Nephron progenitor cell (in vitro differentiated cells): ENCODE measurements at regions not wholly inside any gene's neighbourhood (a gene's known extent, or its start where the extent isn't known, plus 50 kb on each side); places are given as distances from the start of the nearest gene placed in this dataset.
"Not testable (repeated sequence)": the region's sequence is repeated elsewhere in the genome, so short reads cannot be mapped to it uniquely, and the experiment has no call there.

Experiments used
- DNase-seq: peaks from one replicate; pipeline ENCODE4 v3.0.0; 2021
- H3K27ac Mint-ChIP-seq: 2 replicates; pipeline ENCODE4 v1.8.0; 2021; ENCODE audit warnings: mild to moderate bottlenecking, moderate library complexity, mixed read lengths
- H3K27me3 Mint-ChIP-seq: 2 replicates; pipeline ENCODE4 v1.8.0; 2021; ENCODE audit warnings: mild to moderate bottlenecking, low read depth, mixed read lengths; ENCODE audit not compliant: poor library complexity
- H3K36me3 Mint-ChIP-seq: 2 replicates; pipeline ENCODE4 v1.8.0; 2021; ENCODE audit warnings: low read depth, mixed read lengths
- H3K4me1 Mint-ChIP-seq: 2 replicates; pipeline ENCODE4 v1.8.0; 2021; ENCODE audit warnings: mixed read lengths
- H3K4me3 Mint-ChIP-seq: 2 replicates; pipeline ENCODE4 v1.8.0; 2021; ENCODE audit warnings: mild to moderate bottlenecking, moderate library complexity, mixed read lengths
- H3K9me3 Mint-ChIP-seq: 2 replicates; pipeline ENCODE4 v1.8.0; 2021; ENCODE audit warnings: mild to moderate bottlenecking, moderate library complexity, mixed read lengths
- CTCF ChIP-seq: fragments of 200-600 bp; sonication (generic); IDR thresholded peaks from 2 replicates; pipeline ENCODE4 v1.5.0; 2021; ENCODE audit warnings: antibody characterized with exemption

DNA sequence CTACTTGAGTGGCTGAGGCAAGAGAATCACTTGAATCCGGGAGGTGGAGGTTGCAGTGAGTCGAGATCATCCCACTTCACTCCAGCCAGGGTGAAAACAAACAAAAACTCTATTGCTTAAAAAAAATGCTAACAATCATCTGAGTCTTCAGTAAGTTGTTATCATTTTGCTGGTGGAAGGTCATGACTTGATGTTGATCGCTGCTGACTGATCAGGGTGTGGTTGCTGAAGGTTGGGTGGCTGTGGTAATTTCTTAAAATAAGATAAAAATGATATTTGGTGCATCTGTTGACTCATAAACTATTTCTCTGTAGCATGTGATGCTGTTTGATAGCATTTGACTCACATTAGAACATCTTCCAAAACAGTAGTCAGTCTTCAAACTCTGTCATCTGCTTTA, 349.4 kb upstream of the PAPPA start:
- Mint-ChIP-seq H3K4me1 (no peaks in the 10 kb centered on the region), H3K27me3 (peaks cover 3% of the 10 kb centered on the region), H3K4me3 (no peak overlapping the region), H3K36me3 (no peaks in the 10 kb centered on the region), H3K9me3 (peaks cover 7% of the 10 kb centered on the region), H3K27ac (no peak overlapping the region)
- no peak for TF ChIP-seq CTCF
- DNase-seq: no peak

- peaks cover 5% of the 10 kb centered on the region for H3K9me3 Mint-ChIP-seq
- peak overlapping the region; percentile 73 for H3K27ac Mint-ChIP-seq
- H3K4me1 Mint-ChIP-seq: no peaks in the 10 kb centered on the region
- peaks cover 4% of the 10 kb centered on the region for H3K27me3 Mint-ChIP-seq
- TF ChIP-seq CTCF: no peak
- no peak overlapping the region for H3K4me3 Mint-ChIP-seq
- H3K36me3 Mint-ChIP-seq: no peaks in the 10 kb centered on the region
- no peak for DNase-seq
These were observed 345.5 kb upstream of the PAPPA start for GRCh38 chr9:115808108-115808507.

DNA sequence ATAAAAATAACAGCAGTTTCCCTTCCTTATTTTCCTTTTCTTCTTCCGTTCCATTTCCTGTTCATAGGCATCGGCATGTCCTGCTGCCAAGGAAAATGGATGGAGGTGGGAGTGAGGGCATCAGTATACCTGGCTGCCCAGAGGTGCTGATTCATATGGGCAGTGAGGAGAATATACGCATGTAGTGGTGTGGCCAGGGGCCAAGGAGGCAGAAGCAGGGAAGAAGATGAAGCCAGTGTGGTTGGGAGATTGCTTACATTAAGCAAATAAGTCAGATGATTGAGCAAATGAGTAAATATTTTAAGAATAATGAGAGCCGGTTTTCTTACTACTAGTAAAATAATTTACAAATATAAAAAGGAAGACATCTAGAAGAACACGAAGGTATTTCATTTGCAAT, 344.9 kb upstream of the PAPPA start:
- Mint-ChIP-seq H3K4me3 (no peak overlapping the region), H3K9me3 (peaks cover 7% of the 10 kb centered on the region), H3K36me3 (no peaks in the 10 kb centered on the region), H3K4me1 (no peaks in the 10 kb centered on the region), H3K27me3 (peaks cover 4% of the 10 kb centered on the region), H3K27ac (no peak overlapping the region)
- TF ChIP-seq CTCF: no peak
- DNase-seq: no peak

GRCh38 chr9:115810166-115810565, 343.4 kb upstream of the PAPPA start:
- H3K27ac Mint-ChIP-seq: no peak overlapping the region
- no peak for TF ChIP-seq CTCF
- no peak overlapping the region for H3K4me3 Mint-ChIP-seq
- DNase-seq: no peak
- H3K4me1 Mint-ChIP-seq: no peaks in the 10 kb centered on the region
- H3K36me3 Mint-ChIP-seq: no peaks in the 10 kb centered on the region
- H3K27me3 Mint-ChIP-seq: peaks cover 4% of the 10 kb centered on the region
- peaks cover 11% of the 10 kb centered on the region for H3K9me3 Mint-ChIP-seq

- Mint-ChIP-seq H3K4me1 (no peaks in the 10 kb centered on the region), H3K4me3 (no peak overlapping the region)
- no peak for TF ChIP-seq CTCF
These were observed 339.5 kb upstream of the PAPPA start for GRCh38 chr9:115814081-115814480.

GRCh38 chr9:115815786-115816185, 337.8 kb upstream of the PAPPA start:
- Mint-ChIP-seq H3K4me1 (no peaks in the 10 kb centered on the region), H3K27me3 (peaks cover 4% of the 10 kb centered on the region), H3K9me3 (peaks cover 11% of the 10 kb centered on the region), H3K4me3 (no peak overlapping the region), H3K36me3 (no peaks in the 10 kb centered on the region), H3K27ac (no peak overlapping the region)
- DNase-seq: no peak
- TF ChIP-seq CTCF: no peak

More at GRCh38 chr9:115814081-115814480, 339.5 kb upstream of the PAPPA start:
- H3K27me3 Mint-ChIP-seq: peaks cover 4% of the 10 kb centered on the region
- DNase-seq: no peak
- no peak overlapping the region for H3K27ac Mint-ChIP-seq
- H3K9me3 Mint-ChIP-seq: peaks cover 11% of the 10 kb centered on the region
- no peaks in the 10 kb centered on the region for H3K36me3 Mint-ChIP-seq

DNA sequence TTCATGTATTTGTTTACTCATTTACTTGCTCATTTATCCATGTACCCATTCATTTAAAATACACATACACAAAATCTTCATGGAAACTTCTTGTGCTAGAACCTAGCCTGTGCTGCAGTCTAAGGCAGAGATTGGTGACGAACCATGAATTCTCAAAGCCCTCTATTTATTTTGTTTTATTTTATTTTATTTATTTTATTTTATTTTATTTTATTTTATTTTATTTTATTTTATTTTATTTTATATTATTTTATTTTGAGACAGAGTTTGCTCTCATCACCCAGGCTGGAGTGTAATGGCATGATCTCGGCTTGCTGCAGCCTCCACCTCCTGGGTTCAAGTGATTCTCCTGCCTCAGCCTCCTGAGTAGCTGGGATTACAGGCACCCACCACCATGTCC, 334.9 kb upstream of the PAPPA start:
- H3K27me3 Mint-ChIP-seq, H3K27ac Mint-ChIP-seq, H3K4me3 Mint-ChIP-seq, H3K4me1 Mint-ChIP-seq, DNase-seq, H3K36me3 Mint-ChIP-seq: not testable (repeated sequence)
- H3K9me3 Mint-ChIP-seq: peaks cover 11% of the 10 kb centered on the region
